SK-N-SH (cell line): ENCODE measurements at regions not wholly inside any gene's neighbourhood (a gene's known extent, or its start where the extent isn't known, plus 50 kb on each side); places are given as distances from the start of the nearest gene placed in this dataset.

Experiments used
- CTCF ChIA-PET: fragments of 300-600, 350-600 bp; formaldehyde crosslinking; extraction: SDS; loops from one replicate; lab custom pipeline; 2021; lab: Yijun Ruan, JAX
- POLR2A ChIA-PET: fragments of 350-600 bp; sonication (Branson Sonifier 250); formaldehyde crosslinking; extraction: SDS; loops from one replicate; lab custom pipeline; 2020; ENCODE audit warnings: antibody characterized with exemption, inconsistent platforms; lab: Yijun Ruan, JAX
- DNase-seq: peaks from one replicate; pipeline ENCODE4 v3.0.0; 2012
- H2AFZ ChIP-seq: fragments of 200-600 bp; sonication (generic); 2 replicates; pipeline ENCODE4 v1.8.1; 2016; ENCODE audit warnings: antibody characterized with exemption, mild to moderate bottlenecking, low read depth
- H3F3A ChIP-seq: fragments of 200-600 bp; sonication (generic); replicated peaks from 2 replicates; pipeline ENCODE3; 2016; ENCODE audit warnings: antibody characterized with exemption, mild to moderate bottlenecking; ENCODE audit not compliant: insufficient read depth
- H3K27ac ChIP-seq, 2 experiments: fragments of 200-500 bp in 1 of 2; fragments of 200-600 bp in 1 of 2; sonication (Bioruptor generic) in 1 of 2; sonication (generic), shearing (Covaris generic) in 1 of 2; 2 replicates each; pipeline versions ENCODE4 v1.5.1 to v1.6.1; 2014 to 2016; ENCODE audit warnings: low read depth in 2 of 2, inconsistent platforms in 1 of 2, low read length in 1 of 2, mild to moderate bottlenecking in 1 of 2, mixed read lengths in 1 of 2
- H3K27me3 ChIP-seq: fragments of 200-600 bp; sonication (generic), shearing (Covaris generic); 2 replicates; pipeline ENCODE4 v1.6.1; 2016; ENCODE audit warnings: mixed run types; ENCODE audit not compliant: insufficient read depth
- H3K36me3 ChIP-seq, 2 experiments: fragments of 200-500 bp in 1 of 2; fragments of 200-600 bp in 1 of 2; sonication (Bioruptor generic) in 1 of 2; sonication (generic) in 1 of 2; replicated peaks in 1 of 2; 2 replicates each; pipeline versions ENCODE3 to v1.5.1; 2014 to 2016; ENCODE audit warnings: low read length in 1 of 2, mild to moderate bottlenecking in 1 of 2; ENCODE audit not compliant: insufficient read depth in 2 of 2, control insufficient read depth in 1 of 2
- H3K4me1 ChIP-seq, 2 experiments: fragments of 200-500 bp in 1 of 2; fragments of 200-600 bp in 1 of 2; sonication (Bioruptor generic) in 1 of 2; sonication (generic), shearing (Covaris generic) in 1 of 2; 2 replicates each; pipeline versions ENCODE4 v1.5.1 to v1.6.1; 2014 to 2016; ENCODE audit warnings: low read depth in 1 of 2, low read length in 1 of 2, mixed run types in 1 of 2; ENCODE audit not compliant: insufficient read depth in 2 of 2, control insufficient read depth in 1 of 2
- H3K4me2 ChIP-seq: fragments of 200-600 bp; sonication (generic), shearing (Covaris generic); 2 replicates; pipeline ENCODE4 v1.6.1; 2017; ENCODE audit warnings: mixed run types
- H3K4me3 ChIP-seq, 2 experiments: fragments of 200-500 bp in 1 of 2; fragments of 200-600 bp in 1 of 2; sonication (Bioruptor generic) in 1 of 2; sonication (generic), shearing (Covaris generic) in 1 of 2; 2 replicates each; pipeline versions ENCODE4 v1.5.1 to v1.8.1; 2014 to 2016; ENCODE audit warnings: low read depth in 2 of 2, inconsistent platforms in 1 of 2, low read length in 1 of 2, mild to moderate bottlenecking in 1 of 2, mixed read lengths in 1 of 2, moderate library complexity in 1 of 2
- H3K79me2 ChIP-seq: fragments of 200-600 bp; sonication (generic); 2 replicates; pipeline ENCODE4 v1.8.1; 2017; ENCODE audit warnings: mild to moderate bottlenecking; ENCODE audit not compliant: insufficient read depth
- H3K9ac ChIP-seq: fragments of 200-600 bp; sonication (generic); 2 replicates; pipeline ENCODE4 v1.6.1; 2017; ENCODE audit warnings: mixed run types
- H3K9me2 ChIP-seq: fragments of 200-600 bp; sonication (generic); 2 replicates; pipeline ENCODE4 v1.6.1; 2017; ENCODE audit warnings: mixed run types
- H3K9me3 ChIP-seq: fragments of 200-600 bp; sonication (generic); 2 replicates; pipeline ENCODE4 v1.6.1; 2017; ENCODE audit warnings: mixed run types, mild to moderate bottlenecking, moderate library complexity
- H4K20me1 ChIP-seq: fragments of 200-600 bp; sonication (generic); 2 replicates; pipeline ENCODE4 v1.6.1; 2017; ENCODE audit warnings: mild to moderate bottlenecking, mixed run types; ENCODE audit not compliant: insufficient read depth
- EP300 ChIP-seq, 2 experiments: IDR thresholded peaks; 2 replicates each; pipeline versions ENCODE4 v1.4.0 to v1.6.1; 2012; ENCODE audit warnings: borderline replicate concordance in 1 of 2, low read depth in 1 of 2, low read length in 1 of 2
- EZH2phosphoT487 ChIP-seq: fragments of 200-600 bp; sonication (generic); IDR thresholded peaks from 2 replicates; pipeline ENCODE4 v1.6.1; 2017; ENCODE audit warnings: low read depth, mixed run types, mild to moderate bottlenecking, antibody characterized with exemption, moderate library complexity, borderline replicate concordance
- FOXJ3 ChIP-seq: sonication (generic); formaldehyde crosslinking; IDR thresholded peaks from 2 replicates; pipeline ENCODE4 v1.5.1; 2020; ENCODE audit warnings: mild to moderate bottlenecking, missing genetic modification reagents
- FOXM1 ChIP-seq: IDR thresholded peaks from 2 replicates; pipeline ENCODE4 v1.4.0; 2012; ENCODE audit warnings: low read depth, mild to moderate bottlenecking
- GATA2 ChIP-seq: sonication (generic); formaldehyde crosslinking; IDR thresholded peaks from 2 replicates; pipeline ENCODE4 v1.5.0; 2020; ENCODE audit warnings: mild to moderate bottlenecking, missing genetic modification reagents
- IRF3 ChIP-seq: fragments of 150-350 bp; IDR thresholded peaks from 2 replicates; pipeline ENCODE4 v1.6.1; 2016; ENCODE audit warnings: mild to moderate bottlenecking, low read depth, low read length
- JUND ChIP-seq: IDR thresholded peaks from 2 replicates; pipeline ENCODE4 v1.4.0; 2012
- MAX ChIP-seq: IDR thresholded peaks from 2 replicates; pipeline ENCODE4 v1.4.0; 2012; ENCODE audit warnings: low read depth
- MEF2A ChIP-seq: IDR thresholded peaks from 2 replicates; pipeline ENCODE4 v1.4.0; 2012; ENCODE audit warnings: low read depth, borderline replicate concordance
- POLR2AphosphoS5 ChIP-seq: IDR thresholded peaks from 2 replicates; pipeline ENCODE4 v1.6.1; 2012; ENCODE audit warnings: low read depth, low read length
- RAD21 ChIP-seq: IDR thresholded peaks from 2 replicates; pipeline ENCODE4 v1.6.1; 2012; ENCODE audit warnings: mild to moderate bottlenecking, low read length
- RCOR1 ChIP-seq: fragments of 150-350 bp; IDR thresholded peaks from 2 replicates; pipeline ENCODE4 v1.6.1; 2017; ENCODE audit warnings: antibody characterized with exemption, low read length
- REST ChIP-seq: IDR thresholded peaks from 2 replicates; pipeline ENCODE4 v1.6.1; 2012; ENCODE audit warnings: mild to moderate bottlenecking, low read depth, low read length, moderate library complexity
- RFX5 ChIP-seq: IDR thresholded peaks from 2 replicates; pipeline ENCODE4 v1.6.1; 2012; ENCODE audit warnings: mild to moderate bottlenecking, improper control_type of control experiment, low read length
- WGBS: methylation state at CpG from one replicate; pipeline ENCODE4 v1.1.6; 2017; ENCODE audit warnings: low lambda C conversion rate; 5-methylcytosine and 5-hydroxymethylcytosine counted together

GRCh38 chr7:120131096-120131839 is 141.7 kb upstream of the KCND2 start:
- H3F3A ChIP-seq = no peaks in the 10 kb centered on the region
- H2AFZ ChIP-seq = no peak overlapping the region
- no peaks in the 10 kb centered on the region; the same call in 1 of the 2 replicates for H3K9me2 ChIP-seq
- H4K20me1 ChIP-seq = no peaks in the 10 kb centered on the region; the same call in 1 of the 2 replicates
- ChIA-PET POLR2A (no interaction called here), CTCF (no interaction called here)
- H3K4me1 ChIP-seq = no peaks in the 10 kb centered on the region
- H3K27me3 ChIP-seq = no peaks in the 10 kb centered on the region
- no peak overlapping the region for H3K4me2 ChIP-seq
- TF ChIP-seq RAD21 (no peak), RFX5 (no peak), IRF3 (no peak), GATA2 (no peak), POLR2AphosphoS5 (no peak), REST (no peak), MEF2A (no peak), EP300 (IDR thresholded peaks at IDR 0.05; ENCODE audit: borderline replicate concordance in 1 of 2, low read depth in 1 of 2, low read length in 1 of 2) (no peak), RCOR1 (no peak), JUND (no peak), FOXJ3 (CRISPR knock-in tag) (no peak), FOXM1 (no peak), MAX (no peak), EZH2phosphoT487 (no peak)
- H3K27ac ChIP-seq = no peak overlapping the region
- DNase-seq = no peak
- H3K36me3 ChIP-seq = no peaks in the 10 kb centered on the region
- no peak overlapping the region for H3K9ac ChIP-seq
- WGBS = 3% methylated on average over 5 of the region's 5 CpGs
- no peaks in the 10 kb centered on the region for H3K9me3 ChIP-seq
- no peaks in the 10 kb centered on the region for H3K79me2 ChIP-seq
- no peak overlapping the region for H3K4me3 ChIP-seq
